A549 (cell line): ENCODE measurements at regions not wholly inside any gene's neighbourhood (a gene's known extent, or its start where the extent isn't known, plus 50 kb on each side); places are given as distances from the start of the nearest gene placed in this dataset.
A peak's percentile ranks its signal among the peaks of the same experiment; 100 is the strongest.
"Not testable (repeated sequence)": the region's sequence is repeated elsewhere in the genome, so short reads cannot be mapped to it uniquely, and the experiment has no call there.

ENCODE experiments used
- ATAC-seq, 2 experiments: fragments of 200-7000 bp in 1 of 2; fragments of >200 bp in 1 of 2; cut with Nextera tagmentation in 1 of 2; cut with Tn5 transposase in 1 of 2; 3 replicates each; pipeline versions ENCODE4 v1.8.0 to v1.9.1; 2018 to 2020; ENCODE audit warnings: mild to moderate bottlenecking in 1 of 2, moderate library complexity in 1 of 2
- CTCF ChIA-PET: fragments of 300-600 bp; sonication (Branson Sonifier 250); formaldehyde crosslinking; extraction: SDS; loops from one replicate; lab custom pipeline; 2021; ENCODE audit warnings: antibody characterized with exemption, inconsistent platforms; lab: Yijun Ruan, JAX
- POLR2A ChIA-PET: fragments of 350-600 bp; formaldehyde crosslinking; extraction: SDS; loops from one replicate; lab custom pipeline; 2021; ENCODE audit warnings: antibody characterized with exemption, inconsistent platforms; lab: Yijun Ruan, JAX
- DNase-seq, 2 experiments: peaks; one replicate each; pipeline versions ENCODE4 v3.0.0 to v3.0.0-alpha.2; 2011 to 2016; ENCODE audit warnings: low read depth in 1 of 2, low spot score in 1 of 2
- FAIRE-seq: peaks from 2 replicates; lab custom pipeline; 2011; peaks lifted over from hg19 to GRCh38; lab: Jason Lieb, UNC
- H3K27ac ChIP-seq, 2 experiments: fragments of >200 bp; sonication (Bioruptor Twin); formaldehyde crosslinking; 3 replicates each; pipeline ENCODE4 v1.5.1; 2016 to 2017
- H3K4me1 ChIP-seq: fragments of >200 bp; sonication (Bioruptor Twin); formaldehyde crosslinking; 3 replicates; pipeline ENCODE4 v1.6.1; 2016
- H3K4me2 ChIP-seq: fragments of >200 bp; sonication (Bioruptor Twin); formaldehyde crosslinking; 3 replicates; pipeline ENCODE4 v1.6.1; 2016
- H3K4me3 ChIP-seq: fragments of >200 bp; sonication (Bioruptor Twin); formaldehyde crosslinking; 3 replicates; pipeline ENCODE4 v1.5.1; 2016
- H3K9me3 ChIP-seq: fragments of >200 bp; sonication (Bioruptor Twin); formaldehyde crosslinking; 3 replicates; pipeline ENCODE4 v1.6.1; 2016
- RAD21 ChIP-seq, 2 experiments: fragments of >200 bp in 1 of 2; sonication (Bioruptor Twin) in 1 of 2; formaldehyde crosslinking in 1 of 2; IDR thresholded peaks in 1 of 2; conservative IDR thresholded peaks in 1 of 2; 2 replicates in 1 of 2; 3 replicates in 1 of 2; pipeline ENCODE4 v1.6.1; 2012 to 2018; ENCODE audit warnings: inconsistent platforms in 1 of 2
- RCOR1 ChIP-seq: fragments of 150-350 bp; IDR thresholded peaks from 2 replicates; pipeline ENCODE4 v1.6.1; 2014; ENCODE audit warnings: antibody characterized with exemption, low read length, low read depth
- WGBS: methylation state at CpG from one replicate; pipeline ENCODE4 v1.1.6; 2017; ENCODE audit errors: missing lambda C conversion rate; 5-methylcytosine and 5-hydroxymethylcytosine counted together
- TF ChIP-seq, protein P1 (sequence below): fragments of >200 bp; sonication (Bioruptor Twin); formaldehyde crosslinking; IDR thresholded peaks from 3 replicates; pipeline ENCODE4 v1.6.1; 2016

DNA sequence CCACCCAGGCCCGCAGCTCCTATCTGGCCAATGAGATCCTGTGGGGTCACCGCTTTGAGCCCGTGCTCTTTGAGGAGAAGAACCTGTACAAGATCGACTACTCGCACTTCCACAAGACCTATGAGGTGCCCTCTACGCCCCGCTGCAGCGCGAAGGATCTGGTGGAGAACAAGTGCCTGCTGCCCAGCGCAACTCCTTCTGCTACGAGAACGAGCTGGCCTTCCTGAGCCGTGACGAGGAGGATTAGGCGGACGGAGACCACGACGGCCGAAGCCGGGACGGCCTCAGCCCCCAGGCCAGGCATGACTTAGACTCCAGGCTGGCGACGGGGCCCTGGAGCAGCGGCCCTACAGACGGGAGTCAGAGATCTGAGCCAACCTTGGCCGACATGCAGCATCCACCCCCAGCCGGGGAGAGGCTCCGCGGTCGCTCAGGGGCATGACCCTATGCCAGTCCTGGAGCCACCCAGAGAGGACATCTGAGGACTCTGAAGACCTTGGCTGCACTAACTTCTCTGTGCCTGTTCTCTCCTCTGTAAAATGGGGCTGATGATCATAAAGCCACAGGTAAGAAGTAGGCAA is 312.0 kb upstream of the WSB1 start:
- H3K4me2 ChIP-seq, ATAC-seq, POLR2A ChIA-PET, H3K27ac ChIP-seq, H3K4me3 ChIP-seq, H3K4me1 ChIP-seq, FAIRE-seq, DNase-seq, H3K9me3 ChIP-seq, CTCF ChIA-PET: not testable (repeated sequence)
- WGBS = 49% methylated on average over 26 of the region's 30 CpGs

DNA sequence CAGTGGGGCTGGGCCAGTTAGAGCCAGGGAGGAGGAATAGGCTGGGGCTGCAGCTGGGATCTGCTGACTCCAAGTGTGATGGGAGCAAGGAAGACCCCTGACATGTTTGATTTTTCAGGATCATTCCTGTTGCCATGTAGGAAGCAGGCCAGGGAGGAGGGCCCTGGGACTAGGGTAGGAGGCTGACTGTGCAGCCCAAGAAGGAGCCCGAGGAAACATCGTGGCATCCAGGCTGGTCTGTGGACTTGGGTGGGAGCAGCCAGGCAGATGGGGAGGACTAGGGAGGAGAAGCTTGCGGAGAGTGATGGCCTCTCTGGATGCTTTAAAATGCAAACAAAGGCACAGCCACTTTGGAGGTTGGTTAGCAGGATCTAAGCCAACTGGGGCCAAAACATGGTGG is 311.4 kb upstream of the WSB1 start:
- DNase-seq, ATAC-seq, H3K4me2 ChIP-seq, H3K4me1 ChIP-seq, CTCF ChIA-PET, H3K27ac ChIP-seq, H3K9me3 ChIP-seq, POLR2A ChIA-PET, H3K4me3 ChIP-seq, FAIRE-seq: not testable (repeated sequence)
- WGBS = 34% methylated on average over 3 of the region's 3 CpGs

DNA sequence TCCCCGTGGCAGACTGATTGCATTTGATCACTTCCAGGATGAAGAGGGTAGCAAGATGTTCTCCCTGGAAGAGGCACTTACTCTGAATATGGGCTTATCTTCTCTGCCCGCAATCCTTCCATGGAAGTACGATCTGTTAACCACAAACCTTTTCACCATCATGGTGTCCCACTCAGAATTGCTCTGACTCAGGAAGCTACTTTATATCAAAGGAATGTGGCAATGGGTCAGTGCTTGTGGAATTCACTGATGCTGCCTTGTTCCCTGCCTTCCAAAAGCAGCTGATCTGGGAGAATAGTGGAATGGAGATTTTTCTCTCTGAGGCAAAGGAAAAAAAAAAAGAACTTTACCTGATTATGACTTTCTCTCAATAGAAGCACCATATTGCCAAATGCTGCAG is 306.1 kb upstream of the WSB1 start:
- CTCF ChIA-PET, H3K4me1 ChIP-seq, POLR2A ChIA-PET, H3K4me2 ChIP-seq, H3K4me3 ChIP-seq, ATAC-seq, H3K27ac ChIP-seq, DNase-seq, H3K9me3 ChIP-seq: not testable (repeated sequence)
- 30% methylated on average over 3 of the region's 3 CpGs for WGBS
- FAIRE-seq = peak; percentile 70

DNA sequence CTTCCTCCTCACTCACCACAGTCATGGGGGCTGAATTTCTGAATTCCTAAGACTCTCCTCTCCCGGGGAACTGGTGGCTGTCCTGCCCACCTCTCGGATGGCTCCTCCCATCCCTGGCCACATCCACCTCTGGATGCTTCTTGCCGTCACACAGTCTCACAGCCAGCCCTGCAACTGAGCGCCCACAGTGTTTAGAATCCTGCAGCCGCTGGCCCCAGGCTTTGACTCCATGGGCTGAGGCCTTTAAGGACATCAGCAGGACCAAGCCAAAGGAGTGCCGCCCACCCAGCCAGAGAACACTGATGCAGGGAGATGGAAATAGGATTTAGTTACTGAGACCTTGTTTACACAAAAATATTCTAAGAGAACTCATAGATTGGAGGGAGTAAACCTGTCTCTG is 299.3 kb upstream of the WSB1 start:
- POLR2A ChIA-PET, H3K27ac ChIP-seq, H3K4me3 ChIP-seq, H3K9me3 ChIP-seq, H3K4me1 ChIP-seq, FAIRE-seq, CTCF ChIA-PET, H3K4me2 ChIP-seq, DNase-seq, ATAC-seq: not testable (repeated sequence)
- 12% methylated on average over 6 of the region's 6 CpGs for WGBS

DNA sequence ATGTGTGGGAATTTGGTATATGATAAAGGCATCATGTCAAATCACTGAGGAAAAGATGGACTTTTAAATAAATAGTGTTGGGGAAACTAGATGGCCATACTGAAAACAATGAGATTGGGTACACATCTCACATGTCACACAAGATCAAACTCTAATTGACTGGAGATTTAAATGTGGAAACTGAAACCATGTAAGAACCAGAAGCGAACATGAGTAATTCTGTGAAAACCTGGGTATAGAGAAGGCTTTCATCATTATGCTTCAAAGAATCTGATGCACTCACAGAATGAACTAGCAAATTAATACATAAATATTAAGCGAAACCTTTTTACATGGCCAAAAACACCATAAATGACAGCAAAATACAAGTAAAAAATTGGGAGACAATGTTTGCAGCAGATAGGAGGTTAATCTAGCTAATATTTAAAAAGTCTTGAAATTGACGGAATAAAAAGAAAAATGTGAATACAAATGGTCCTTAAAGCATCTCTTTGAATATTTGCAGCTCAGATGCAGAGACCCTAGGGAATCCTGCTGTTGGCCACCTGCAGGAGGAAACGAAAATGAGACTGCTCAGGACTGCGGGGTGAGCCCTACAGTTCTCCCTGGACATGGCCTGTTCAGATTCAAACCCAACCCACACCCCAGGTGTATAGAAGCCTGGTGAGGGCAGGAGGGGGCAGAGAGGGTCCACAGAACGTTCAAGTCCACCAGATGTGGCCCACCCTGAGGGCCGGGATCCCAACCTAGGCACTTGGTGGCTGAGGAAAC is 297.6 kb upstream of the WSB1 start:
- DNase-seq, H3K4me2 ChIP-seq, POLR2A ChIA-PET, H3K9me3 ChIP-seq, H3K27ac ChIP-seq, H3K4me3 ChIP-seq, H3K4me1 ChIP-seq: not testable (repeated sequence)
- FAIRE-seq (peak; percentile 89), ATAC-seq (peak in 1 of 2 experiments; percentile 59; a peak in 3 of 6 replicates)
- WGBS = 18% methylated on average over 7 of the region's 7 CpGs
- CTCF ChIA-PET = interaction anchor here (1.2 kb wide), 1 partner anchor 32 kb away, joined by 3 read pairs; no protein-coding TSS in a partner anchor

DNA sequence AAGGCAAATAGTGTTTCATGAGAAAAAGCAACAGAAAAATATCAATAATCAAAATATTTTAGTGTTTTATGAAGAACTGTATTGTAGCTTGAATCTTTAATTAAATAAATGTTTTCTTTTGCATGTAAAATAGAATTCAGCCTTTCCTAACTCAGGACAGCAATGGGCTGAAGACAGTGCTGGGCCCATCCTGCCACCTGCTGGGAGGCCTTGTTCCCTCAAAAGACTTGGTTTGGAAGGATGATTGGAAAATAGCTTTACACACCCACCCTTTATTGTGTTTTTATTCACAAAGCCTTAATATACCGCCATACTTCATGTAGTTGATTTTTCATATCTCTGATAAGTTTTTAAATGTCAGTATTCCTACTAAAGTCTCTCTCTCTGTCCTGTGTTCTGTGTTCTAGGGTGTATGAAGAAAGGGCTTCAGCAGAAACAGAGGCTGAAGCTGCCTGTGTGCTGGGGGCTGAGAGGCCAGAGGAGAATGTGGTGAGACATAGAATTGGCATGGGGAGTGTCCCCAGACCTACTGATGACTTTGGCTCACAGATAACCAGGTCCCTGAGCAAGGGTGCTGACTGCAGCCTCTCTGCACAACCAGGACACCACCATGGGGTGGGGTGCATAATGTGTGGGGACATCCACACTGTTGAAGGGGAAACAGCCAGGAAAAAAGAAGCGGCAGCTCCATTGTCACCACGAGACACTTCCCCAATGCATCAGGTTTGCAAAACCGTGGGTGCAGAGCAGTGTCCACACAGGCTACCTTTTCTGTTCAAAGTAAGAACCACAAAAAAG is 286.0 kb upstream of the WSB1 start:
- CTCF ChIA-PET = interaction anchor here (0.9 kb wide), 1 partner anchor 872 kb away, joined by 4 read pairs; no protein-coding TSS in a partner anchor
- H3K4me2 ChIP-seq, H3K4me1 ChIP-seq, H3K4me3 ChIP-seq, DNase-seq, POLR2A ChIA-PET, H3K9me3 ChIP-seq, H3K27ac ChIP-seq, FAIRE-seq: not testable (repeated sequence)
- peak in 1 of 2 experiments; percentile 42; a peak in 2 of 5 replicates for TF ChIP-seq RAD21 (conservative IDR thresholded peaks at IDR 0.05 in 1 of 2, IDR thresholded peaks at IDR 0.05 in 1 of 2)
- peak in 1 of 2 experiments; percentile 62; a peak in 1 of 6 replicates for ATAC-seq
- WGBS = 21% methylated on average over 4 of the region's 4 CpGs

DNA sequence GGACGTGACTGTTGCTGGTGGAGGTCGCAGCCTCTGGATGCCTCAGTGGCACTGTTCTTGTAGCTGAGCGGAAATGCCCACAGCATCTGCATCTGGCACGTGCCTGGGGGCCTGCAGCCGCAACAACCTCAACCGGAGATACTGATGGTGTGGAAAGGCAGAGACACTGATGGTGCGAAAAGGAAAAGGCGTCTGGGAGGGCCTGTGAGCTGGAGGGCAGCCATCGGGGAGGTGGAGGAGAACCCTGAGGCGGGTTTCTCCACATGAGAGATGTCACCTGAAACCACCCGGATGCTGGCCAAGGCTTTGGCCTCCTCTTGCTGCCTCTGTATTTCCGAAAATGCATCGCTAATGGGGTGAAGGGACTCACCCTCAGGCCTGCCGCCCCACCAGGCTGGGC is 284.8 kb upstream of the WSB1 start:
- Histone ChIP-seq H3K4me1 (no peaks in the 10 kb centered on the region), H3K9me3 (no peaks in the 10 kb centered on the region; the same call in 2 of the 3 replicates), H3K27ac (no peak overlapping the region), H3K4me3 (no peak overlapping the region), H3K4me2 (no peak overlapping the region)
- DNase-seq = no peak
- WGBS = 41% methylated on average over 14 of the region's 14 CpGs
- ChIA-PET CTCF (interaction anchor here (0.9 kb wide), 1 partner anchor 871 kb away, joined by 4 read pairs; no protein-coding TSS in a partner anchor), POLR2A (no interaction called here)
- ATAC-seq = no peak
- no peak for FAIRE-seq
- TF ChIP-seq RCOR1 = no peak
- TF ChIP-seq, protein P1, sequence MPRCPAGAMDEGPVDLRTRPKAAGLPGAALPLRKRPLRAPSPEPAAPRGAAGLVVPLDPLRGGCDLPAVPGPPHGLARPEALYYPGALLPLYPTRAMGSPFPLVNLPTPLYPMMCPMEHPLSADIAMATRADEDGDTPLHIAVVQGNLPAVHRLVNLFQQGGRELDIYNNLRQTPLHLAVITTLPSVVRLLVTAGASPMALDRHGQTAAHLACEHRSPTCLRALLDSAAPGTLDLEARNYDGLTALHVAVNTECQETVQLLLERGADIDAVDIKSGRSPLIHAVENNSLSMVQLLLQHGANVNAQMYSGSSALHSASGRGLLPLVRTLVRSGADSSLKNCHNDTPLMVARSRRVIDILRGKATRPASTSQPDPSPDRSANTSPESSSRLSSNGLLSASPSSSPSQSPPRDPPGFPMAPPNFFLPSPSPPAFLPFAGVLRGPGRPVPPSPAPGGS = no peak

DNA sequence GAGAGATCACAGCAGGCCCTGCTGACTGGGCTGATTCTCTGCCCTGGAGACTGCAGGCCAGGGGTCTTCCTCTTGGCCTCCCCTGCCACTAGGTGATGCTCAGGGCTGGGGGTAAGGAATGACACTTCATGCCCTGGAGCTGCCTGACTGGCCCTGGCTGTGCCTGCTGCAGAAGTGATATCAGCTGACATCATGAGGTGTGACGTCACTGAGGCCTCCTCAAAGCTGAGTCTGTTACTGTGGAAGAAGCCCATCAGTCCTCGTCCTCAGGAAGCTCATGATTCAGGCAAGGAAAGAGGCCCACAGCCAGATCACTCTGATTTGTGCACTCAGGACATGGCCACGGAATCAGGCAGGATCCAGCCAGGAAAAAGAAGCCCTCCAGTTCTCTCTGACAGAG is 283.8 kb upstream of the WSB1 start:
- H3K9me3 ChIP-seq, H3K27ac ChIP-seq, POLR2A ChIA-PET, DNase-seq, H3K4me3 ChIP-seq, FAIRE-seq, CTCF ChIA-PET, H3K4me1 ChIP-seq, H3K4me2 ChIP-seq: not testable (repeated sequence)
- 0% methylated on average over 1 of the region's 3 CpGs for WGBS
- 0 out of 6 replicates have a peak, but pooled peaks of 1 of the 2 experiments have one; percentile 13 for ATAC-seq

DNA sequence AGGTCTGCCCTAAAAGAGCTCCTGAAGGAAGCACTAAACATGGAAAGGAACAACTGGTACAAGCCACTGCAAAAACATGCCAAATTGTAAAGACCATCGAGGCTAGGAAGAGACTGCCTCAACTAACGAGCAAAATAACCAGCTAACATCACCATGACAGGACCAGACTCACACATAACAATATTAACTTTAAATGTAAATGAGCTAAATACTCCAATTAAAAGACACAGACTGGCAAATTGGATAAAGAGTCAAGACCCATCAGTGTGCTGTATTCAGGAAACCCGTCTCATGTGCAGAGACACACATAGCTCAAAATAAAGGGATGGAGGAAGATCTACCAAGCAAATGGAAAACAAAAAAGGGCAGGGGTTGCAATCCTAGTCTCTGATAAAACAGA is 263.4 kb upstream of the WSB1 start:
- H3K4me3 ChIP-seq, DNase-seq, H3K4me2 ChIP-seq, CTCF ChIA-PET, POLR2A ChIA-PET, H3K27ac ChIP-seq, H3K9me3 ChIP-seq, FAIRE-seq, ATAC-seq, H3K4me1 ChIP-seq: not testable (repeated sequence)
- WGBS = under 1% methylated on average over 3 of the region's 3 CpGs
